Fibroblast of skin of scalp (primary cell): ENCODE measurements at regions not wholly inside any gene's neighbourhood (a gene's known extent, or its start where the extent isn't known, plus 50 kb on each side); places are given as distances from the start of the nearest gene placed in this dataset.
A peak's percentile ranks its signal among the peaks of the same experiment; 100 is the strongest.

Source experiments
- DNase-seq: peaks from one replicate; pipeline ENCODE4 v3.0.0-alpha.2; 2013

DNA sequence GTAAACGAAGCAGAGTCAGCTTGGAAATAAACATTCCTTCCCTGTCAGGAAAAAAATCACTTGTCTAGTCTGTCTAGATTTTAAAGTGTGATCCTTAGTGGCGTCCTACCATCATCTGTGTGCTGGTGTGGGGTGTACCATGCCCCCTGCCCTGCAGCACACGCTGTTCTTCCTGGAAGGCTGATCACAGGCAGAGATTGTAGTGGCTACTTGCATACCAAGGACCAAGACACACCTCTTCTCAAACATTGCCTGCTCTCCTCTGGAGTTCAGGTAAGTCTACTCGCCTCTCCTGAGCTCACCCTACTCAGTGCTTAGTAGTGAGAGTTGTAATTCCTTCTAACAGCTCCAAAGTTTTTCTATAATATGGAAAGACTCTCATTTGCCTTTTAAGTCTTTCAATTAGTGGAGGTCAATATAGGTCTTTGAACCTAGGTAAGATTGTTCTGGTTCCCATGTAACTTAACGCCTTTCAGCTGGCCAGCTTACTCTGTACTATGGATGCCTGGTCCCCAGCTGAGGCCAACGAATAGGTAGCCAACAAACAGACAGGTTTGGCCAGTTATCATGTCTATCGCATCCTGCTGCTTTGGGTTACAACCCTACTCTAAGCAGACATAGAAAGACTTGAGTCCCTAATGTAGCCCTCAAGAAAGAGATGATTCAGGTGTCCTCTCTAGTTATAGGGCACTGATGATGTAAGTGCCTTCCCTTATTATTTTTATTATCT, 55.4 kb downstream of the XCL1 start:
- no peak for DNase-seq

DNA sequence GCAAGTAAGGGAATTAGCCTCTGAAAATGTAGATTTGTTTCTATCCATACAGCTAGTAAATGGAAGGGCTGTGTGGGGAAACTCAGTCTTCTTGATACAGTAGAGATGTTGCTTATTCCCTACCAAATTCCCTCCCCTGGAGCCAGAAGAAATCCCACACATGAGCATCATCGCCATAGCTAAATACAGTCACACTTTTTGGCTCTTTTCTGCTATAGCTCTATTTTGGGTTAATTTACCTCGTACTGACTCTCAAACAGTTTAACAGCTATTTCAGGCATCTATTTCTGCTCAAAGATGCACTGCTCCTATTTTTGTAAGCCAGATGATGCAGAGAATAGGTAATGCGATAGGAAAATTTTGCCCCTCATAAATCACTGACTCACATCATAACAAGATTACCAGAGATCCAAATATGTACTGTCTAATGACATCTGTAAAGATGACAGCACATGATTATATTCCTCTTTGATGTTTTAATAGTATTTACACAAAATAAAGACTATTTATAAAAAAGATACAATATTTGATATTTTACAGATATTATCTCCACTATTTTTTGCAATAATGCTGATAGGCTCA, 58.6 kb downstream of the XCL1 start:
- no peak for DNase-seq

DNA sequence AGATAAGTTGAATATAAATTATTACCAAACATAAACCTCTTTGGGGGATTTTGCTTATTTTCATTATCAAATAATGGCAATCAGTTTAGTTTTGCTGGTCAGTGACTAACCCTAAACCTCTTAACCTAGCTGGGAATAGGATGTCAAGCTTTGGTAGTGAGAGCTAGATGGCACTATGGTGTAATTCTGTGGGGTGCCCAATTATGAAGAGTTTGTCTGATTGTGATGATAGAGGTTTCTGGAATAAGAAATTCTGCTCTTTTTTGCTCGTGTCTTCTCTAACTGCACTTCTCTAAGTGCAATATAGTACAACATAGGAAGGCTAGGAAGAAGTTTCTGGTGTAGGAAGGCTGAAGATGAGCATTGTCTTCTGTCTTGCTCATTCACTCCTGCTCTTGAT, 59.8 kb downstream of the XCL1 start:
- DNase-seq: no peak

DNA sequence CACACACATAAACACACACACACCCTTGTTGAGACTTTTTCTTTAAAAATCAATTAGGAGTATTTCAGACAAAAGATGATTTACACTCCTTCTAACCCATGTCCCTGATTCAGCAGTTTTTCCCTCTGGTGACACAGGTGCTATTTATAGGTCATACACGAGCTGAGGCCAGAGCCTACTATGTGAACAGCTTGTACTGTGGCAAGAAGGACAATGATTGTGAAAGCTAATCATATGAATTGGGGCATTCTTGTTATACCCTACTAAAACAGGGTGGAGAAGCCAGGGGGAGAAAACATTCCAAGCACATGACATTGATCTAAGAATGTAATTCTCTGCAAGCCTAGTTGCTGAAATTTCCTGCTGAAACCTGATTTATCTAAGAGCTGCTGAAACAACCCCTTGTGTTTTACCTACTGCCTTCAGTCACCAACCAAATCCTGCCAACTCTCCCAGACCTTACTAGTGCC, 60.3 kb downstream of the XCL1 start:
- DNase-seq: peak; percentile 82

DNA sequence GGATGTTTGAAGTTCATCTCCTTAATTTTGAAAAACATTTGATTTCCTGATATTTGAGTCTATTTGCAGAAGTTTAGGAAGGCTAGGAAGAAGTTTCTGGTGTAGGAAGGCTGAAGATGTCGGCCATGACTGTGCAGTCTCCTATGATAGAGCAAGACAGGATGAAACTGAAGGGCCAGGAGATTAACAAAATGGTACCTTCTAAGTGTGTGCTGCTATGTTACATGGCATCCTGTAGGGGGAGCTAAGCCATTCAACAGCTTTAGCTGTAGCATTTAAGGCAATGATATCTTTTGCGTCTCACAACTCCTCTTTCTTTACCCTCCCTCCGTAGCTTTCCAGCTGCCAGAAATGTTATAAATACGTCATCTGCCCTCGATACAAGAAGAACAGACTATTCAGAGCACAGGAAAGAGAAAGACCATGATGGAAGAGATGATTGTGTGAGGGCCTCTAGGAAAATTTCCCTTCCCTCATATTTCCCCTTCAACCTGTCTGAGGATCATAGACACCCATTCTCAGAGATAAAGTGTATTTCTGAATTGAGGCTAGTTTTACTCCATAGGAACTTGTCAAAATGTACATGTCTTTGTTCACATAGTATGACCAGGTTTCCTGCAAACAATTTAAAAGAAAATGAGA, 61.1 kb downstream of the XCL1 start:
- peak; percentile 27 for DNase-seq

DNA sequence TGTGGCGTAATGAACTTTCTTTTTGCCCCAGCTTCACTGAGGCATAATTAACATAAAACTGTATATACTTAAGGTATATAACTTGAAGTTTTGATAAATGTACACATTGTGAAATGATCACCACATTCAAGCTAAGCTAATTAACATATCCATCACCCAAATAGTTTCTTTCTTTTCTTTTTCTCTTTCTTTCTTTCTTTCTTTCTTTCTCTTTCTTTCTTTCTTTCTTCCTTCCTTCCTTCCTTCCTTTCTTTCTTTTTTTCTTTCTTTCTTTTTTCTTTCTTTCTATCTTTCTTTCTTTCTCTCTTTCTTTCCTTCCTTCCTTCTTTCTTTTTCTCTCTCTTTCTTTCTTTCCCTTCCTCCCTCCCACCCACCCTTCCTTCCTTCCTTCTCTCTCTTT, 62.5 kb downstream of the XCL1 start:
- no peak for DNase-seq

DNA sequence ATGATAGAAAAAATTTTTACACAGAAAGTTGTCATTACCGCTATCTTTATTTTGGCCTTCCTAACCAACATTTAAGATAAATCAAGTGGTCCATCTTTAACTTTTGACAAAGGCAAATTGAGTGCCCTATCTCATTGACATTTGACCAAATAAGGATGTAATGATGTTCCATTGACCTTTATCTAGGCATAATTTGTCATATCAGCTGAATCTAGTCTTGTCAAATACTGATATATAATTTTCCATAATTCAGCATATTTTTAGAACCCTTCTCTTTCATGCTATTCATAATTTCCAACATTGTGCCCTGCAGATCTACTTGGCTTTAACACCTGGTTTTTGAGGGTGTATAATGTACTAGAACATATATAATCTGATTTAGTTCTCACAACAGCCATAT, 63.8 kb downstream of the XCL1 start:
- no peak for DNase-seq

DNA sequence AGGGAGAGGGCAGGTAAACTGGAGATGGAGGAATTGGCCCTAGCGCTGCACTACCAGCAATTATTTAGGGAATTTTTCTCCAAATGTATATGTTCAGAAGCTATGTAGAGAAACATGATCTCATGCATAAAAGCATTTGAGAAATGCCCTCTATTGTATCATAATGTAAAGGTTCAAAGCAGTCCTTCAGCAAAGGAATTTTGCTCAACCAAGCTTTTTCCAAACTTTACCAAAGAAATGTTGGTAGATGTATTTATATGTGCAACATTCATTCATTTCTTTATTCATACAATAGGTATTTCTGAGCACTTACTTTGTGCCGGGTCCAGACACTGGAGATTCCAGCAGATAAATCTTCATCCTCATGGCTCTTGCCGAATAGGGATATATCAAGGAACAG, 64.4 kb downstream of the XCL1 start:
- peak; percentile 73 for DNase-seq

DNA sequence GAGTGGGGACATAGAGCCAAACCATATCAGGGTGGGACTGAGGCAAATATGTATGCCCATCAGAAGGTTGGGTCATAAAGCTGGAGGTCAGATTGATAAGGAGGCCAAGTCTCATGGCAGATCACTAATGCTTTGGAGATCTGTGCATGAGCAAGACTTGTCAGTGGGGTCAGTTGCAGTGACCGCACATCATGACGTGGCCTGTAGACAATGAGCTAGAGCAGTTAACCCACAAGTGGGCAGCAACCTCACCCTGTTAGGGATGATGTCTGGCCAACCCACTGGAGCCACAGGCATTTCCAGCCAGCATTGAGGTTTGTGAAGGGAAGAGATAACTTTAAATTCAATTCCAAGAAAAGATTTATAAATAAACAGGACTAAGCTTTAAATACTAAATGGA, 66.7 kb downstream of the XCL1 start:
- DNase-seq: peak; percentile 56
